ENCODE measurements at regions not wholly inside any gene's neighbourhood (a gene's known extent, or its start where the extent isn't known, plus 50 kb on each side); places are given as distances from the start of the nearest gene placed in this dataset.
A peak's percentile ranks its signal among the peaks of the same experiment; 100 is the strongest.

DNA sequence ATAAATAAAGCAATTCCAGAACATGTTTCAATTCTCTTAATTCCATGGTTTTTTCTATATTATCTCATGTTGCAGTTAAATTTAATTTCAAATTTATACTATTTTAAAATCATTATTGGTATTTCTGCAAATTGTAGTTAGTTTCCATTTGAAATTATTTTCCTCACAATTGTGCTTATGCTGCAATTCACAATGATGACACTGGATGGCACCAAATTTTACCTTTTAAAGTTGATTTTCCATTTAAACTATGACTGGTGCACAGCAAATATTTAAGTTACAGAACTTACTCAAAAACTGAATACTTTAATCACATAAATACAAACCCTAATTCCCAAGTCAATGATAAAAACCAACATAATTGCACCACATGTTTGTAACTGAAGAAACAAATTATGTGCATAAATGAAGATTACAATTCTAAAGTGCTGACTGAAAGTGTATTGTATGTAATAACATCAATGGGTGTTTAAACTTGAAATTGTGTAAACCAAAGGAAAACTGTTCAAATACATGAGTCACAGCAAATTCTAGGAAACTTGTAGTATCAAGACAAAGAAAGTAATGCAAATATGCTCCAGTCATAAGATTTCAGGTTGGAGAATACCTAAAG, 75.3 kb upstream of the AASS start:
- TF ChIP-seq POLR2A (IDR thresholded peaks at IDR 0.05; ENCODE audit: low read depth, low read length) (no peak), YY1 (IDR thresholded peaks at IDR 0.05; ENCODE audit: low read depth, low read length) (no peak), ATF2 (IDR thresholded peaks at IDR 0.05; ENCODE audit: low read length) (no peak), CEBPB (IDR thresholded peaks at IDR 0.05; ENCODE audit: borderline replicate concordance in 1 of 2, low read depth in 2 of 2, low read length in 2 of 2) (no peak), CBX5 (IDR thresholded peaks at IDR 0.05; ENCODE audit: low read depth) (no peak), SUZ12 (IDR thresholded peaks at IDR 0.05; ENCODE audit: unreplicated experiment) (no peak)
- TF ChIP-seq, protein P1, sequence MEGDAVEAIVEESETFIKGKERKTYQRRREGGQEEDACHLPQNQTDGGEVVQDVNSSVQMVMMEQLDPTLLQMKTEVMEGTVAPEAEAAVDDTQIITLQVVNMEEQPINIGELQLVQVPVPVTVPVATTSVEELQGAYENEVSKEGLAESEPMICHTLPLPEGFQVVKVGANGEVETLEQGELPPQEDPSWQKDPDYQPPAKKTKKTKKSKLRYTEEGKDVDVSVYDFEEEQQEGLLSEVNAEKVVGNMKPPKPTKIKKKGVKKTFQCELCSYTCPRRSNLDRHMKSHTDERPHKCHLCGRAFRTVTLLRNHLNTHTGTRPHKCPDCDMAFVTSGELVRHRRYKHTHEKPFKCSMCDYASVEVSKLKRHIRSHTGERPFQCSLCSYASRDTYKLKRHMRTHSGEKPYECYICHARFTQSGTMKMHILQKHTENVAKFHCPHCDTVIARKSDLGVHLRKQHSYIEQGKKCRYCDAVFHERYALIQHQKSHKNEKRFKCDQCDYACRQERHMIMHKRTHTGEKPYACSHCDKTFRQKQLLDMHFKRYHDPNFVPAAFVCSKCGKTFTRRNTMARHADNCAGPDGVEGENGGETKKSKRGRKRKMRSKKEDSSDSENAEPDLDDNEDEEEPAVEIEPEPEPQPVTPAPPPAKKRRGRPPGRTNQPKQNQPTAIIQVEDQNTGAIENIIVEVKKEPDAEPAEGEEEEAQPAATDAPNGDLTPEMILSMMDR (IDR thresholded peaks at IDR 0.05 in 2 of 3, conservative IDR thresholded peaks at IDR 0.05 in 1 of 3; ENCODE audit: control insufficient read depth in 2 of 3, extremely low read depth in 1 of 3, insufficient read depth in 1 of 3, low read depth in 3 of 3, low read length in 3 of 3): peak; percentile 51 to 67 (median 55); a peak in 5 of 6 replicates

Measured in GM12878 (cell line).